SK-N-SH treated with all-trans-retinoic acid at 6 μM for 48 hours (cell line): ENCODE measurements at regions not wholly inside any gene's neighbourhood (a gene's known extent, or its start where the extent isn't known, plus 50 kb on each side); places are given as distances from the start of the nearest gene placed in this dataset.

ENCODE experiments used
- TCF4 ChIP-seq: fragments of 250-450 bp; sonication (Bioruptor Pico); IDR thresholded peaks from 2 replicates; pipeline ENCODE4 v1.8.0; 2021; ENCODE audit warnings: mild to moderate bottlenecking, moderate library complexity, borderline replicate concordance
- TF ChIP-seq, protein P1 (sequence below): fragments of 250-450 bp; sonication (Bioruptor Pico); IDR thresholded peaks from 2 replicates; pipeline ENCODE4 v1.5.1; 2020; ENCODE audit warnings: low read depth, mild to moderate bottlenecking, moderate library complexity

DNA sequence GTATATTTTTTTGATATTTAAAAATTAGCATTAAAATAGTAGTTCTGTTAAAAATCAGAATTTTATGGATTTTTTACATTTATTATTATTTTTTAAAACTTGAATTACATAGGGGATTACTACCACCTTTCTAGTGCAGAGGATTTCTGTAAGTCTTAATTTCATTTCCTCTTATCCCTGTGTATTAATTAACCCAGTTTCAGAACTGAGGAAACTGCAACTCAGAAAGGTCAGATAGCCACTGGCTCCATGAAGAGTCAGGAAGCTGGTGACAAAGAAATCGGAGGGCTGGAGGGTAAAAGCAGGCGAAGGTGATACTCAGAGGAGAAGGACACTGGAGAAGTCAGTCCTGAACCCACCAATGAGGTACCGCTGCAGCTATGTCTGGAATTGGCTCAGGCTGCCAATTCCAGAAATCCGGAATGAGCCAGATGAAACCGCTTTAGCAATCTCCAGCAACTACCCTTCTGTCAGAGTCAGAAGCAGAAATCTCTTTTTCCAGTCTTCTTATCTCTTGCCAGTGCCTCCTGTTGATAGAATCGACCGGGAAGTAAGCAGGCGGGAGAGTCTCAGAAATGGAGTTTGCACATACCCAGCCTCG, 308.5 kb downstream of the SV2B start:
- TF ChIP-seq, protein P1, sequence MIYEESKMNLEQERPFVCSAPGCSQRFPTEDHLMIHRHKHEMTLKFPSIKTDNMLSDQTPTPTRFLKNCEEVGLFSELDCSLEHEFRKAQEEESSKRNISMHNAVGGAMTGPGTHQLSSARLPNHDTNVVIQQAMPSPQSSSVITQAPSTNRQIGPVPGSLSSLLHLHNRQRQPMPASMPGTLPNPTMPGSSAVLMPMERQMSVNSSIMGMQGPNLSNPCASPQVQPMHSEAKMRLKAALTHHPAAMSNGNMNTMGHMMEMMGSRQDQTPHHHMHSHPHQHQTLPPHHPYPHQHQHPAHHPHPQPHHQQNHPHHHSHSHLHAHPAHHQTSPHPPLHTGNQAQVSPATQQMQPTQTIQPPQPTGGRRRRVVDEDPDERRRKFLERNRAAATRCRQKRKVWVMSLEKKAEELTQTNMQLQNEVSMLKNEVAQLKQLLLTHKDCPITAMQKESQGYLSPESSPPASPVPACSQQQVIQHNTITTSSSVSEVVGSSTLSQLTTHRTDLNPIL: no peak
- no peak for TF ChIP-seq TCF4 (CRISPR knock-in tag)
